ENCODE measurements at regions not wholly inside any gene's neighbourhood (a gene's known extent, or its start where the extent isn't known, plus 50 kb on each side); places are given as distances from the start of the nearest gene placed in this dataset.

- TF ChIP-seq POLR2A (IDR thresholded peaks at IDR 0.05) (no peak), CTCF (IDR thresholded peaks at IDR 0.05 in 4 of 5, conservative IDR thresholded peaks at IDR 0.05 in 1 of 5) (no peak)
Observed at GRCh38 chr12:29858270-29858786, 74.6 kb upstream of the TMTC1 start.
